ENCODE measurements at regions not wholly inside any gene's neighbourhood (a gene's known extent, or its start where the extent isn't known, plus 50 kb on each side); places are given as distances from the start of the nearest gene placed in this dataset.
A peak's percentile ranks its signal among the peaks of the same experiment; 100 is the strongest.
"Not testable (repeated sequence)": the region's sequence is repeated elsewhere in the genome, so short reads cannot be mapped to it uniquely, and the experiment has no call there.

DNA sequence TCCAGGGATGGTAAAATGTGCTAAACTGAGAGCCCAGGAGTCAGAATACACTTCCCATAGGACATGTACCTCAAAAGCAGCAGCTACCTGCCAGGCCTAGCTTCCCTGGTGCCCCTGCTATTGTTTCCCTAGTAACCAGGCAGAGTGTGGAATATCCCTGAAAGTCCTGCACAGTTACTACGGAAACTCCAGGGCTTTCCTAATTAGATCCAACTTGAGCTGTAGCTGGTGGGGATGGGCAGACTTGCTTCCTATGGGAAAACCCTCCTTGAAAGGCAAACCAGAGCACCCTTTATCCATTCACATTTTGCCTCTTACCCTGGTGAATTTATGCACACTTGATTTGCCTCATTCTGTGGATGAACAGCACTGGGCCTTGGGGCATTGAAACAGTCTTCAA lies 559.9 kb upstream of the PBX1 start:
- no peak for DNase-seq (ENCODE audit: low read depth)

DNA sequence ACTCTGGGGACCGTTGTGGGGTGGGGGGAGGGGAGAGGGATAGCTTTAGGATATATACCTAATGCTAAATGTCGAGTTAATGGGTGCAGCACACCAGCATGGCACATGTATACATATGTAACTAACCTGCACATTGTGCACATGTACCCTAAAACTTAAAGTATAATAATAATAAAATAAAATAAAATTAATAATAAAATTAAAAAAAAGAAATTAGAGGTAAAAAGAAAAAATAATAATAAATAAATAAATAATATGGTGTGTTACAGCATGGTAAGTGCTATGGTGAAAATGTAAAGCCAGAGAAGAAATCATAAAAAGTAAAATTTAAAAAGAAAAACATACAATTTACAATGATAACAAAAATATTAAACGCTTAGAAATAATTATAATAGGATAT lies 552.8 kb upstream of the PBX1 start:
- DNase-seq (ENCODE audit: low read depth), result not testable (repeated sequence)

DNA sequence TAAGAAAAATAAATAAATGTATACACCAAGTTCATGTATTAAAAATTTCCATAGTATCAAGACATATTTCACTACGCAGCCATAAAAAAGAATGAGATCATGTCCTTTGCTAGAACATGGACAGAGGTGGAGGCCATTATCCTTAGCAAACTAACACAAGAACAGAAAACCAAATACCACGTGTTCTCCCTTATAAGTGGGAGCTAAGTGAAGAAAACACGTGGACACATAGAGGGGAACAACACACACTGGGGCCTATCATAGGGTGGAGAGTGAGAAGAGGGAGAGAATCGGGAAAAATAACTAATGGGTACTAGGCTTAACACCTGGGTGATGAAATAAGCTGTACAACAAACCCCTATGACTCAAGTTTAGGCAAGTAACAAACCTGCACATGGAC lies 552.4 kb upstream of the PBX1 start:
- DNase-seq (ENCODE audit: low read depth), result no peak

DNA sequence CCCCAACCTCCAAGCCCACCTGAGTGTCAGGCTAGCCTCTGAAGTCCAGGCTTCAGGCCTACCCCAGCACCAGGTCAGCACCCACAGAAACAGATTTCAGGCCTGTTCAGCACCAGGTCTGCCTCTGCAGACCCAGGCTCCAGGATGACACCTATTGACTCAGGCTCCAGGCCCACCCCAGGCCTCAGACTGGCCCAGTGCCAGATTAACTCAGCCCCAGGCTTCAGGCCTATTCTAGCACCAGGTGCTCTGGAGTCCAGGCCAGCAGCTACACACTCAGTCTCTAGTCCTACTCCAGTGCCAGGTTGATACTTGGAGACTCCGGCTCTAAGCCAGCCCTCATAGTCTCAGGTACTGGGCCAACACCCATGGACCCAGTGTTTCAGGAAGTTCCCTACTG lies 541.7 kb upstream of the PBX1 start:
- no peak for DNase-seq (ENCODE audit: low read depth)

- DNase-seq (ENCODE audit: low read depth), result no peak
These were observed 538.6 kb upstream of the PBX1 start for GRCh38 chr1:164020391-164020790.

DNA sequence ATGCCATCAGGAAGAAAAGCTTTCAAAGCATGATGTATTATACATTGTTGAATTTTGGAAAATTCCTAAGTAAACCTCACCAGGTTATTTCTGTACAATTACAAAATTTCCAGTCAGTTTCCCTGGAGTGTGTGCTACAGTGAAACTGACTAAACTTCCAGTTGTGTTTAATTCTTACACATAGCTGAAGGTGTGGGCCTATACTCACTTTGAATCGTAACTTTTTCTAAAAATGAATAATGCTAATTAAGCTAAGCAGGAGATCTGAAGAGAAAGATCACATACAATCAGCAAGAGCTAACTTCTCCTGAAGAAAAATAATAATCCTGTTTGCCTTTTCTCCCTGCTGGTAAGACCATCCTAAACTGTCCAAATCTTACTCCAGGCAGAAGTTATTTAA lies 537.2 kb upstream of the PBX1 start:
- no peak for DNase-seq (ENCODE audit: low read depth)

DNA sequence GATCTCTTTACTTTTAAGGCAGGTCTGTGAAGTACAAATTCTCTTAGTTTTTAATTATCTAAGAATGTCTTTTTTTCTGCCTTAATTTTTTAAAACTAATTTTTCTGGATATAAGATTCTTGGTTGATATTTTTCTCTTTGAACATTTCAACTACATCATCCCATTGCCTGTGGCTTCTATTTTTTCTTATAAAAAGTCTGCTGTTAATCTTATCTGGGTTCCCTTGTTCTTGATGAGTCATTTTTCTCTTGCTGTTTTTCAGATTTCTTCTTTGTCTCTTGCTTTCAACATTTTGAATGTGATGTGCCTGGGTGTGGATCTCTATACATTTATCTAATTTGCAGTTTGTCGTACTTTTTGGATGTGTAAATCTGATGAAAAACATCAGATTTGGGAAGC lies 525.2 kb upstream of the PBX1 start:
- no peak for DNase-seq (ENCODE audit: low read depth)

- no peak for DNase-seq (ENCODE audit: low read depth)
These were observed 518.2 kb upstream of the PBX1 start for GRCh38 chr1:164040754-164041153.

DNA sequence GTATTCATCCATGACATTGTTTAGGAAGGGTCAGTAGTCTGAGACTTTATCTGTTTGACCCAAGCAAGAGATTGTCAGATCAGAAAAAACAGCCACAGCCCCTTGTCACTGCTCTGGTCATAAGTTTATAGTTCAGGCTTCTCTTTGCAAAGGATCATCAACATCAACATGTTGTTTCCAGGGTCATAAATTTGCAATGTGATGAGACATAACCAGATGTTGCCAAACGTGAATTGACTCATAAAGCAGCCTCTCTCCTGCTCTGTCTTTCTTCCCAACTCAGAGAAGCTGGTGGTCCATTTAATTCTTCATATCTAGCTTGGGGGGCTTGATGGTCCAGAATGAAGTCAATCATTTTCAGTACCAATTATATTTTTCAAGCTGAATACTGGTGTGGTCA lies 507.2 kb upstream of the PBX1 start:
- peak; percentile 6 for DNase-seq (ENCODE audit: low read depth)

- DNase-seq (ENCODE audit: low read depth), result no peak
These were observed 504.7 kb upstream of the PBX1 start for GRCh38 chr1:164054331-164054730.

DNA sequence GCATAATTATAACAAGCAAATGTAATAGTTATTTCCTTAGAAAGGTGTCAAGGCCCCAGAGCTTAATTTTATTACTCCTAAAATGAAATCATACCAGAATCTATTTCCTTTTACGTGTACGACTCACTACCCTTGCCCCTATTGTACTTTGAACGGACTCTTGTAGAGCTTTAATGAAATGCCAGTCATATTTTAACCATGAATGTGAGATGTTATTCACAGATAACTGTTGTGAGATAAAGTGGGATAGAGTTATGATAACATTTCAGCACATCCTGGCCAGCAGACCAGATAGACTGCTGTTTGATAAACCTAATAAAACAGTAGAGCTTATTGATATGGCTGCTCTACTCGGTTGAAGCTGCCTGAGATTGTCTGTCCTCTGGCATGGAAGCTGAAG lies 500.8 kb upstream of the PBX1 start:
- no peak for DNase-seq (ENCODE audit: low read depth)

DNA sequence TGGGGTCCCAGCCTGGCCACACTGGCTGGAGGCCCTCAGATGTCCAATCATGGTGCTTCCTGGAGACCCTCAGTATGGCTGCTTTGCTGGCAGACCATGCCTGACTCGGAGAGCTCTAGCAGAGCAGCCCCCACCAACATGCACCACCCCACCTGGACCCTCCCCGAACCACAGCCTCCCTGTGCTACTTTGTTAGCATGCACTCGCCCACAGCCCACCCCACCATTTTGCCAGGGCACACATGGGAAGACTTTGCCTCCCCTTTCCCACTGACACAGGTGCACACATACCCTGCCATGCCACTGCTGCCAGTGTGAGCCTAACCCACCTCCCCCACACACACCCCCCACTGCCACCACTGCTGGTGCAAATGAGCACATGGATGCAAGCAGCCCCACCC lies 497.5 kb upstream of the PBX1 start:
- no peak for DNase-seq (ENCODE audit: low read depth)

DNA sequence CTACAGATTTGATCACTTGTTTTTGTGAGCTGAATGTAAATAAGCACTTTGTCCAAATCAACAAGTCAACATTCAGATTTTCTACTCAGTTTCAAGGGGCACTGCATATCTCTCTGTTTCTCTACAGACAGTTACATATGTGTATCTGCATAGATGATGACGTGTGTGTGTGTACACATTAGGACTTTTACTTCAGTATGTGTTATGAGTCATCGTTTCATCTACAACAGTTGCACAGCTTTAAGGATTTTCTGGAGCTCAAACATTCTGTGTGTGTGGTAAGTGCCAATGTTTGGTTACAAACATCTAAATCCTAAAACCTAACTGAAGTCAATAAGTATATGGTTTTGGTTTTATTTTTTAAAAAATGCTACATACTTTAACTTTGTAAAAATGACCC lies 494.5 kb upstream of the PBX1 start:
- peak; percentile 18 for DNase-seq (ENCODE audit: low read depth)

GRCh38 chr1:164071288-164071687 lies 487.7 kb upstream of the PBX1 start:
- no peak for DNase-seq (ENCODE audit: low read depth)

- DNase-seq (ENCODE audit: low read depth), result no peak
These were observed 472.2 kb upstream of the PBX1 start for GRCh38 chr1:164086832-164087231.

GRCh38 chr1:164087906-164088453 lies 471.0 kb upstream of the PBX1 start:
- DNase-seq (ENCODE audit: low read depth), result no peak

- no peak for DNase-seq (ENCODE audit: low read depth)
These were observed 466.2 kb upstream of the PBX1 start for GRCh38 chr1:164092603-164093353.

- DNase-seq (ENCODE audit: low read depth), result no peak
These were observed 465.4 kb upstream of the PBX1 start for GRCh38 chr1:164093543-164093942.

DNA sequence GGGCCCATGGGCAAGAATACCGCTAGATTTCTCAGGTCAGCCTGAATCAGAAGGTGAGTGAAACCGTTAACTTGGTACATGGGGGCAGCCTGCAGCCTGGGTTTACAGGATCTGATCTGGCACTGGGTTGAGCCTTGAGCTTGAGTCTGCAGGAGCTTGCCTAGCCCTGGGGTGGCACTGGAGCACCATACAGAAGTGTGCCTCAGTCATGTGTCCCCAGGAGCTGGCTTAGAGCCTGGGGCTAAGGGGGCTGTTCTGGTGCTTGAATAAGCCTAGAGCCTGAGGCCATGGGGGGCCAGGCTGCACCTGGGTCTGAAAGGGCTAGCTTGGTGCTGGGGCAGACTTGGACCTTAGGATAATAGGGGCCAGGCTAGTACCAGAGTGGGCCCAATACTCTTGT lies 457.2 kb upstream of the PBX1 start:
- DNase-seq (ENCODE audit: low read depth), result no peak

DNA sequence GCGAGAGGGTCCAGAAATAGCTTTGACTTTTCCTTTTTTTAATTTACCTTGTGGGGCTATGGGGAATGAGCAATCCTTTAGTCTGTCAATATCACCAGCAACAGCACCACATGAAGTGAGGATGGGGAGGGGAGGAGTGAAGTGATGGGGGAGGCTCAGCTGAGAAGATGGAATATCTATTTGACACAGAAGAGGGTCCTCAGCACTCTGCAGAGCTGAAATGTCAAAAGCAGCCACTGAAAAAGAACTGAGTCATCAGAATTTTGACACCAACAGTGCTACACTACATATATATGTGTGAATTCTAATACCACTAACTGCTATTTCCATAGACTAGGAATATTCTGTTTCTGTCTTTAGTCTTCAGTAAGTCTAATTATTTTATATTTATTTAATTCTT lies 427.0 kb upstream of the PBX1 start:
- no peak for DNase-seq (ENCODE audit: low read depth)

- no peak for DNase-seq (ENCODE audit: low read depth)
These were observed 421.6 kb upstream of the PBX1 start for GRCh38 chr1:164137273-164137925.

DNA sequence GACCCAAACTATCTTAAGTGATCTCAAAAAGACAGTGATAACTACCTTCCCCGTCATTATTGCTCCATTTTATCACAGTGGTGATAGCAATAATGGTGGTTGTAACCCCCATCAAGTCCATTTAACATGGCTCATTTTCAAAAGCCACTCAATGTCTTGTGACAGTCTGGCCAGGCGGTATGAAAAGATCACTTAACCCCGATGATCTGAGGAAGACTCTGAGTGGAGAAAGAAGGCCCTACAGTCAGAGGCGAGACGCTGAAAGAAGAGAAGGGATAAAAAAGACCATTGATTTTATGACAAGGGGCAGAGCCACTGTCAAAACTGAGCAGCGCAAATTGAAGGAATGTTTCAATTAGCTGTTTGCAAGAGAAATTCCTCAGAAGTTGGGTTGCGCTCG lies 417.2 kb upstream of the PBX1 start:
- no peak for DNase-seq (ENCODE audit: low read depth)

GRCh38 chr1:164154622-164155021 lies 404.4 kb upstream of the PBX1 start:
- DNase-seq (ENCODE audit: low read depth), result no peak

DNA sequence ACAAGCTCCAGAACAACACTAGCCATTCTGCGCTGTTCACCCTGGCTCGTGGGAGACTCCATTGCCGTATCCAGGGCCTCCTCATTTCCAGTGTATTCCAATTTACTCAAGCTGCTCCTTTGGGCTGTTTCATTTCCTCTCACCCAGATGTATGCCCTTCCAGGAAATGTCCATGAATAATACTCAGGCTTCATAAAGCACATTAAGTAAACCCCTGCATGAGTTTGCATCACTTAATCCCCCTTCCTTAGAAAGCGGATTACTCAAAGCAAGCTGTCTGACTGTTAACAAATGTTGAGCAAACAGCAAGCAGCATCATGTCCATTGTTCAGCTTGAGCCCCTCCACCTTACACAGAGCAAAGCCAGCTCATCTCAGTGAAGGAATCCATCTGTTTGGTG lies 403.6 kb upstream of the PBX1 start:
- no peak for DNase-seq (ENCODE audit: low read depth)
